Endothelial cell of umbilical vein (primary cell): ENCODE measurements at regions not wholly inside any gene's neighbourhood (a gene's known extent, or its start where the extent isn't known, plus 50 kb on each side); places are given as distances from the start of the nearest gene placed in this dataset.

Source experiments
- EZH2 ChIP-seq: IDR thresholded peaks from 2 replicates; pipeline ENCODE4 v1.6.1; 2012; ENCODE audit warnings: borderline replicate concordance, low read depth, mild to moderate bottlenecking, moderate library complexity, low read length, inconsistent platforms; ENCODE audit not compliant: severe bottlenecking
- POLR2AphosphoS5 ChIP-seq: IDR thresholded peaks from 2 replicates; pipeline ENCODE4 v1.6.1; 2012; ENCODE audit warnings: low read depth, mild to moderate bottlenecking, control low read depth, low read length, moderate library complexity; ENCODE audit not compliant: insufficient read depth
- TF ChIP-seq, protein P1 (sequence below), 2 donors: IDR thresholded peaks; 1 replicate in 1 of 2; 2 replicates in 1 of 2; pipeline ENCODE4 v1.5.1; 2011; ENCODE audit warnings: low read length in 2 of 2, mild to moderate bottlenecking in 2 of 2, moderate library complexity in 2 of 2, control low read depth in 1 of 2, inconsistent platforms in 1 of 2, low read depth in 1 of 2; ENCODE audit not compliant: insufficient read depth in 1 of 2; ENCODE audit errors: extremely low read depth in 1 of 2

DNA sequence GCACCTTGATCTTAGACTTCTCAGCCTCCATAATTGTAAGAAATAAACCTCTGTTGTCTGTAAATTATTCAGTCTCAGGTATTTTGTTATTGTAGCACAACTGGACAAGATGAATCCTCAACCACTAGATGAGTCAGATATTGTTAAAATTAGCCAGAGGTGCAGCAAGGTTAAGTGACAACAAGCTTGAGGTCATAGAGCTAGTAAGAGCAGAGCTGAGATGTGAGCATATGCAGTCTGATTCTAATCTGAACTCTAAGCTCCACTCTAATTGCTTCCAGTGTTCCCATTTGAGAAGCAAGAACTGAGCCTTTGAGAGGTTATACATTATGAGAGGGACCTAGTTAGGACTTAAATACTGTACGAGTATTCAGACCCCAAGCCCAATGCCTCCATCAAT lies 93.1 kb downstream of the FZD1 start:
- TF ChIP-seq, protein P1, sequence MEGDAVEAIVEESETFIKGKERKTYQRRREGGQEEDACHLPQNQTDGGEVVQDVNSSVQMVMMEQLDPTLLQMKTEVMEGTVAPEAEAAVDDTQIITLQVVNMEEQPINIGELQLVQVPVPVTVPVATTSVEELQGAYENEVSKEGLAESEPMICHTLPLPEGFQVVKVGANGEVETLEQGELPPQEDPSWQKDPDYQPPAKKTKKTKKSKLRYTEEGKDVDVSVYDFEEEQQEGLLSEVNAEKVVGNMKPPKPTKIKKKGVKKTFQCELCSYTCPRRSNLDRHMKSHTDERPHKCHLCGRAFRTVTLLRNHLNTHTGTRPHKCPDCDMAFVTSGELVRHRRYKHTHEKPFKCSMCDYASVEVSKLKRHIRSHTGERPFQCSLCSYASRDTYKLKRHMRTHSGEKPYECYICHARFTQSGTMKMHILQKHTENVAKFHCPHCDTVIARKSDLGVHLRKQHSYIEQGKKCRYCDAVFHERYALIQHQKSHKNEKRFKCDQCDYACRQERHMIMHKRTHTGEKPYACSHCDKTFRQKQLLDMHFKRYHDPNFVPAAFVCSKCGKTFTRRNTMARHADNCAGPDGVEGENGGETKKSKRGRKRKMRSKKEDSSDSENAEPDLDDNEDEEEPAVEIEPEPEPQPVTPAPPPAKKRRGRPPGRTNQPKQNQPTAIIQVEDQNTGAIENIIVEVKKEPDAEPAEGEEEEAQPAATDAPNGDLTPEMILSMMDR (IDR thresholded peaks at IDR 0.05; ENCODE audit: extremely low read depth in 1 of 2, insufficient read depth in 1 of 2, low read depth in 1 of 2, low read length in 2 of 2), result no peak
- TF ChIP-seq POLR2AphosphoS5, result no peak
- TF ChIP-seq EZH2, result no peak
